H7 (cell line): ENCODE measurements at regions not wholly inside any gene's neighbourhood (a gene's known extent, or its start where the extent isn't known, plus 50 kb on each side); places are given as distances from the start of the nearest gene placed in this dataset.

Source experiments
- DNase-seq: peaks from one replicate; pipeline ENCODE4 v3.0.0; 2012
- H3K27me3 ChIP-seq: 2 replicates; pipeline ENCODE4 v1.6.0; 2011; ENCODE audit warnings: mild to moderate bottlenecking, low read length; ENCODE audit not compliant: control insufficient read depth, insufficient read depth
- H3K36me3 ChIP-seq: replicated peaks from 2 replicates; pipeline ENCODE4 v1.5.1; 2011; ENCODE audit warnings: low read length; ENCODE audit not compliant: control insufficient read depth, insufficient read depth
- H3K4me3 ChIP-seq: 2 replicates; pipeline ENCODE4 v1.5.1; 2011; ENCODE audit warnings: low read depth, mild to moderate bottlenecking, control low read depth, low read length, moderate library complexity; ENCODE audit not compliant: insufficient read depth

GRCh38 chr16:51405361-51405760 is 254.3 kb upstream of the SALL1 start:
- Histone ChIP-seq H3K27me3 (no peaks in the 10 kb centered on the region), H3K36me3 (no peaks in the 10 kb centered on the region), H3K4me3 (no peak overlapping the region)
- DNase-seq: no peak

- H3K36me3 ChIP-seq: no peaks in the 10 kb centered on the region
- H3K27me3 ChIP-seq: no peaks in the 10 kb centered on the region
- no peak overlapping the region for H3K4me3 ChIP-seq
- DNase-seq: no peak
These were observed 253.3 kb upstream of the SALL1 start for GRCh38 chr16:51404386-51404785.

DNA sequence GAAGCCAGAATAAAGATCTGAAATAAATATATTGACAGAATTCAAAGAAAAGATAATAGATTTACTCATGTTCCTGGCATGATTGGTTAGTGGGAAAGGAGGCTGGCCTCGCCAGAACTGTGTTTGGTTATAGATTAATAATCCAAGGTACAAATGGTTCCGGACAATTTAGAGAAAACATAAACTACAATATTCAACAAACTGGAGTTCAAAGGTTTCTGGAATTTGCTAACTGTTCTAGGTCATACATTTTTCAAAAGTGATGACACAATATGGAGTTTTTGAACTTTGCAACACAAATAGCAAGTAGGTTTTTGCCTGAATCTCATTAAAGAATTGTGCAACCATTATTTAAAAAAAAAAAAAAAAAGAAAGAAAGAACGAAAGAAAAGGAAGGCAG is 251.7 kb upstream of the SALL1 start:
- no peak overlapping the region for H3K4me3 ChIP-seq
- no peaks in the 10 kb centered on the region for H3K27me3 ChIP-seq
- no peaks in the 10 kb centered on the region for H3K36me3 ChIP-seq
- DNase-seq: no peak

GRCh38 chr16:51402298-51402697 is 251.2 kb upstream of the SALL1 start:
- H3K36me3 ChIP-seq: no peaks in the 10 kb centered on the region
- no peak for DNase-seq
- no peaks in the 10 kb centered on the region for H3K27me3 ChIP-seq
- H3K4me3 ChIP-seq: no peak overlapping the region

DNA sequence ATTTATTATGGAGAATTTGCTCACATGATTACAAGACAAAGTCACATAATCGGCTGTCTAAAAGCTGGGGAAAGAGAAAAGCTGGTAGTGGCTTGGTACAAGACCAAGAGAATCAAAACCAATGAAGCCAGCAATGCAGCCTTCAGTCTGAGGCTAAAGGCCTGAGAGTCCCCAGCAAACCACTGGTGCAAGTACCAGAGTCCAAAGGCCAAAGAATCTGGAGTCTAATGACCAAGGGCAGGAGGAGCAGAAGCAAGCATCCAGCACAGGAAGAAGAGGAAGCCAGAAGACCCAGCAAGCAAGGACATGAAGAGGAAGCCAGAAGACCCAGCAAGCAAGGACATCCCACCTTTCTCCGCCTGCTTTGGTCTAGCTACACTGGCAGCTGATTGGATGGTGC is 250.6 kb upstream of the SALL1 start:
- Histone ChIP-seq H3K27me3 (no peaks in the 10 kb centered on the region), H3K4me3 (no peak overlapping the region), H3K36me3 (no peaks in the 10 kb centered on the region)
- no peak for DNase-seq

DNA sequence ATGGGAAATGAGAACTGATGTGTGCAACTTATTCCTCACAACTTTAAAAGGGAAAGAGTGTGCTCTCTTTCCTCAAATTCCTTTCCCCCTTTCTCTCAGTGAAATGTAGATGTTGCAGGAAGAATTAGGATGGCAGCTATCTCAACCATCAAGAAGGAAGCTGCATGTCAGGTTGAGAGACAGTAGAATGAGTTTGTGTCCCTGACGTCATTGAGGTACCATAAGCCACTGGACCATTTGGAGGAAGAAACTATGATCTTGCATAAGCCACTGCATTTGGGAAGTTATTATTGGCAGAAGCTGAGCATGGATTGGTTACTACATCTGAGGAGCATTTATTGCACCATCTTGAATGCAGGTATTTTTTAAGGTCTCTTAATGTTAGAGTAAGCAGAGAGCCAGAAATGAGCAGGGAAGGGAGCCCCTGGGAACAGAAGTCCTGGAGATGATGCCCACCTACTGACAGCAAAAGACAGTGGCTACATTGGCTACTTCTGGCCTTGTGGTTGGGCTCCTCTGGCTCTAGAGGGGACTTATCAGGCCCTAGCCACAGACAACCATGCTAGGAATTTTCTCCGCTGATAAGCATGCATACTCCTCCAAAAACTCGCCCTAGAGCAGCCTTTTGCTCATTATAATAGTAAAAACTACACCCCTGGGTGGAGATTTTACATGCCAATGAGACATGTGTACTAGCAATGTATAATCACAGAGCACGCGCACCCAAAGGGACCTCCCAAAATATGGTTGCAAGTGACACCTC is 249.0 kb upstream of the SALL1 start:
- H3K4me3 ChIP-seq: no peak overlapping the region
- DNase-seq: no peak
- no peaks in the 10 kb centered on the region for H3K36me3 ChIP-seq
- H3K27me3 ChIP-seq: no peaks in the 10 kb centered on the region

DNA sequence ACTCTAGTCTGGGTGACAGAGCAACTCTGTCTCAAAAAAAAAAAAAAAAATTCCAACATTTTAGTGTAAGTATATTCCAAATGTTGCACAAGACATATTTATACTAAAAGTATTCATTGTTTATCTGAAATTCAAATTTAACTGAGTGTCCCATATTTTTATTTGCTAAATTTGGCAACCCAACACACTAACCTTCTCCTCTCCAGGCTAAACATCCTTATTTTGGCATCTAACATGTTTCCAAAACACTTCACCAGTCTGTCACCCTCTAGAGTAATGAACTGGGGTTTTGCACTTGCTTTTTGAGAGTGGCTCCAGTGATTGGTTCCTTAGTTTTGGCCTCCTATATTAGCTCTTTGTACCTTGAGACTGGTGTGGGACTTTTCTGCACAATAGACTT is 243.4 kb upstream of the SALL1 start:
- no peak for DNase-seq
- Histone ChIP-seq H3K4me3 (no peak overlapping the region), H3K36me3 (no peaks in the 10 kb centered on the region), H3K27me3 (no peaks in the 10 kb centered on the region)

DNA sequence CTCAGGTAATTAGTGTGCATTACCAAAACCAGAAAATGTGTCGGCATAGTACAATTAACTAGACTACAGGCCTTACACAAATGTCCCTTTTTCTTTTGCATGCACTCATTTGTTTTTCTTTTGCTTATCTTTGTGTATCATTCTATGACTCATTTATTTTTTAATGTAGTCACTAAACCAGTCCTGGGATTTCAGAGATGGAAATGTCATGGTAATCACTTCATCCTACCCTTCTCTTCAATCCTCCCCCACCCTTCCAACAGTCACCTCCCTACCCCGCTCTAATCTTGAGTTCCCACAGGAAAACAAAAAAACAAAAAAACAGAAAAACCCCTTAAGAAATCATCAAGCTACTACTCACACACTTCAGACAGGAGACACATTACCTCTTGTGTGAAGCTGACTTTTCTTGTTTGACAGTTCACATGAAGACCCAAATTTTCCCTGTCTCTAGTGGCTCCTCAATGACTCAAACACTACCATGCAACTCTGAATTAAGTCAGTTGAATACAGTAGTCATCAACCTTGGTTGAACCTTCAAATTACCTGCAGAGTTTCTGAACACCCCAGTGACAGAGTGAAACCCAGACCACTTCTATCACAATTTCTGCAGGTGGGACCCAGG is 242.4 kb upstream of the SALL1 start:
- Histone ChIP-seq H3K27me3 (no peaks in the 10 kb centered on the region), H3K36me3 (no peaks in the 10 kb centered on the region), H3K4me3 (no peak overlapping the region)
- no peak for DNase-seq

DNA sequence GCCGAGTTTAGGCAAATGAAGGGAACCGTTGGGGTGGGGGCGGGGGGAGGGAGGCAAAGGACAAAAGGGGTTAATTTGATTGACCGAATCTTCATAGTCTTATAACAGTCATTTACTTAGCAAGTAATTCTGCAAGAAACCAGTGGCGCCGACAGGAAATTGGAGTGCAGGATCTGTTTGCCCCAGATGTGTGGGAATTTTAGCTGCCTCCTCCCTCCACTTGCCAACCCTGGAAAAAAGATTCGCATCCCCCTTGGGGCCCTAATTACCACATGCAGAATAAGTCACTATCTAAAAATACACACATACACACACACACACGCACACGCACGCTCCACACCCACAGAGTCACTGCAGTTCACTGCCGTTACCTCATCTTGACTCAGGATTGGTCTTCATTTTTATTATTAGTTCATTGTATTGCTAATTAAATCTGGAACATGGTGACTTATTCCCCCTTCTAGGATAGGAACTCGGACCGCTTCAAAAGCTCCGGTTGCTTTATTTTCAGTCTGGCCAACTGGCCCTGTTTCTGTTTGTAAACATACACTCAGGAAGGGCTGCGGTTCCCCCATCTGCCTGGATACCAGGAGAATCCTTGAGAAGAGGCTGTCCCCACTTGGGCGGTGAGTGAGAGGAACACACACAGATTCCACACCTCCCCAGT is 241.6 kb upstream of the SALL1 start:
- H3K36me3 ChIP-seq: no peaks in the 10 kb centered on the region
- H3K4me3 ChIP-seq: peak overlapping the region; percentile 4; the same call in 1 of the 2 replicates
- no peaks in the 10 kb centered on the region for H3K27me3 ChIP-seq
- peak; percentile 12 for DNase-seq

GRCh38 chr16:51391798-51392511 is 240.9 kb upstream of the SALL1 start:
- Histone ChIP-seq H3K36me3 (no peaks in the 10 kb centered on the region), H3K4me3 (peak overlapping the region; percentile 0; the same call in 1 of the 2 replicates)
- peak; percentile 67 for DNase-seq

GRCh38 chr16:51390877-51391276 is 239.8 kb upstream of the SALL1 start:
- no peaks in the 10 kb centered on the region for H3K36me3 ChIP-seq
- no peak overlapping the region for H3K4me3 ChIP-seq
- DNase-seq: peak; percentile 21
- H3K27me3 ChIP-seq: no peaks in the 10 kb centered on the region

More at GRCh38 chr16:51391798-51392511, 240.9 kb upstream of the SALL1 start:
- H3K27me3 ChIP-seq: no peaks in the 10 kb centered on the region

GRCh38 chr16:51389881-51390280 is 238.8 kb upstream of the SALL1 start:
- DNase-seq: no peak
- Histone ChIP-seq H3K36me3 (no peaks in the 10 kb centered on the region), H3K27me3 (no peaks in the 10 kb centered on the region), H3K4me3 (no peak overlapping the region)

DNA sequence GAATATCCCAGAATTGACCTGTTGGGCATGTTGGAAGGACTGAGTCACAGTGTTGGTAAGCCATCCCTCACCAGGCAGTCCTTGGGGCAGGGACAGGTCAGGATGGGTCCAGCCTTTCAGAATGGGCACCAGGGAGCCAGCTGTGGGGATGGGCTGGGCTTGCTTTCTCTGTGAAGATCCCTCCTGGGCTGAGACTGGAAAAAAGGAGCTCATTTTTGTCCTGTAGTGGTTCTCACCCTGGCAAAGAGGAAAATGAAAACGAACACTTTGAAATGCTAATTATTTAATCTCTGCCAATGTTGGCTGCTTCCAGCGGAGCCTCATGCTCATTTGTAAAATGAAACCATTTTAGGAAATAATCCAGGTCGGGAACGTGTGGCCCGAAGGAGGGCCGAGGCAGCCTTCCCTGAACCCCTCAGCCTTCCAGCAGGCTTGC is 237.5 kb upstream of the SALL1 start:
- no peak for DNase-seq
- H3K27me3 ChIP-seq: no peaks in the 10 kb centered on the region
- H3K4me3 ChIP-seq: no peak overlapping the region
- H3K36me3 ChIP-seq: no peaks in the 10 kb centered on the region

GRCh38 chr16:51383909-51384308 is 232.8 kb upstream of the SALL1 start:
- DNase-seq: no peak
- H3K4me3 ChIP-seq: no peak overlapping the region

More at GRCh38 chr16:51383909-51384308, 232.8 kb upstream of the SALL1 start:
- no peaks in the 10 kb centered on the region for H3K27me3 ChIP-seq
- H3K36me3 ChIP-seq: no peaks in the 10 kb centered on the region
